Endothelial cell of umbilical vein (primary cell): ENCODE measurements at regions not wholly inside any gene's neighbourhood (a gene's known extent, or its start where the extent isn't known, plus 50 kb on each side); places are given as distances from the start of the nearest gene placed in this dataset.

Source experiments
- BruUV-seq: library from RNA; stranded (reverse); fragments of 400-500 nt; replicated peaks from 2 replicates; lab custom pipeline; 2021; lab: Mats Ljungman, UMichigan
- CTCF ChIA-PET: fragments of 300-600, 350-600 bp; sonication (Branson Sonifier 250); formaldehyde crosslinking; loops from one replicate; lab custom pipeline; 2021; ENCODE audit warnings: antibody characterized with exemption, inconsistent platforms; lab: Charles Lee
- POLR2A ChIA-PET: fragments of 300-600, 350-600 bp; sonication (Branson Sonifier 250); formaldehyde crosslinking; loops from one replicate; lab custom pipeline; 2021; ENCODE audit warnings: antibody characterized with exemption, inconsistent platforms; lab: Charles Lee
- DNase-seq: peaks from one replicate; pipeline ENCODE4 v3.0.0-alpha.2; 2011; ENCODE audit warnings: low read depth, low spot score
- FAIRE-seq: peaks from 2 replicates; lab custom pipeline; 2011; peaks lifted over from hg19 to GRCh38; lab: Jason Lieb, UNC
- H2AFZ ChIP-seq: 2 replicates; pipeline ENCODE4 v1.6.0; 2012; ENCODE audit warnings: low read depth, low read length, control low read depth, inconsistent platforms
- H3K27ac ChIP-seq: 2 replicates; pipeline ENCODE4 v1.5.1; 2011; ENCODE audit warnings: low read depth, mild to moderate bottlenecking, control low read depth, low read length, moderate library complexity; ENCODE audit not compliant: insufficient read depth
- H3K27me3 ChIP-seq, 2 experiments: 2 replicates each; pipeline versions ENCODE4 v1.6.0 to v1.6.1; 2011; ENCODE audit warnings: low read length in 2 of 2, mixed read lengths in 1 of 2; ENCODE audit not compliant: control insufficient read depth in 2 of 2, insufficient read depth in 2 of 2
- H3K36me3 ChIP-seq, 2 experiments: 2 replicates in 1 of 2; 3 replicates in 1 of 2; pipeline ENCODE4 v1.5.1; 2011; ENCODE audit warnings: low read length in 2 of 2, mild to moderate bottlenecking in 1 of 2, moderate library complexity in 1 of 2; ENCODE audit not compliant: control insufficient read depth in 2 of 2, insufficient read depth in 2 of 2; ENCODE audit errors: extremely low read depth in 1 of 2
- H3K4me1 ChIP-seq: 3 replicates; pipeline ENCODE4 v1.5.1; 2011; ENCODE audit warnings: mild to moderate bottlenecking, low read length; ENCODE audit not compliant: control insufficient read depth, insufficient read depth; ENCODE audit errors: extremely low read depth
- H3K4me2 ChIP-seq: 2 replicates; pipeline ENCODE4 v1.6.1; 2011; ENCODE audit warnings: low read length, control low read depth, mixed read lengths; ENCODE audit not compliant: insufficient read depth
- H3K4me3 ChIP-seq, 3 experiments: fragments of 200-600 bp in 1 of 3; sonication (generic), shearing (Covaris generic) in 1 of 3; replicated peaks in 1 of 3; 2 replicates each; pipeline ENCODE4 v1.5.1; 2011 to 2016; ENCODE audit warnings: control low read depth in 3 of 3, low read length in 3 of 3, mild to moderate bottlenecking in 2 of 3, inconsistent platforms in 1 of 3, low read depth in 1 of 3, moderate library complexity in 1 of 3; ENCODE audit not compliant: insufficient read depth in 1 of 3
- H3K79me2 ChIP-seq: 2 replicates; pipeline ENCODE4 v1.6.0; 2012; ENCODE audit warnings: low read length, inconsistent platforms; ENCODE audit not compliant: control insufficient read depth, insufficient read depth
- H3K9ac ChIP-seq: replicated peaks from 2 replicates; pipeline ENCODE3; 2011; ENCODE audit warnings: low read length, control low read depth; ENCODE audit not compliant: insufficient read depth; ENCODE audit errors: extremely low read depth
- H3K9me1 ChIP-seq: replicated peaks from 3 replicates; pipeline ENCODE4 v1.6.0; 2011; ENCODE audit warnings: mild to moderate bottlenecking, low read length; ENCODE audit not compliant: control insufficient read depth, insufficient read depth; ENCODE audit errors: extremely low read depth
- H3K9me3 ChIP-seq: replicated peaks from 2 replicates; pipeline ENCODE4 v1.5.1; 2012; ENCODE audit warnings: low read length, inconsistent platforms; ENCODE audit not compliant: control insufficient read depth, insufficient read depth
- H4K20me1 ChIP-seq: replicated peaks from 2 replicates; pipeline ENCODE3; 2011; ENCODE audit warnings: mild to moderate bottlenecking, low read length; ENCODE audit not compliant: control insufficient read depth, insufficient read depth; ENCODE audit errors: extremely low read depth
- EZH2 ChIP-seq: IDR thresholded peaks from 2 replicates; pipeline ENCODE4 v1.6.1; 2012; ENCODE audit warnings: borderline replicate concordance, low read depth, mild to moderate bottlenecking, moderate library complexity, low read length, inconsistent platforms; ENCODE audit not compliant: severe bottlenecking
- FOS ChIP-seq: IDR thresholded peaks from 2 replicates; pipeline ENCODE4 v1.6.1; 2011; ENCODE audit warnings: mild to moderate bottlenecking, low read length, moderate library complexity, borderline replicate concordance; ENCODE audit not compliant: insufficient read depth
- GATA2 ChIP-seq: IDR thresholded peaks from 2 replicates; pipeline ENCODE4 v1.7.0; 2011; ENCODE audit warnings: low read depth, mild to moderate bottlenecking, moderate library complexity, mixed read lengths, low read length; ENCODE audit not compliant: insufficient read length, insufficient read depth
- JUN ChIP-seq: IDR thresholded peaks from 2 replicates; pipeline ENCODE4 v1.6.1; 2011; ENCODE audit warnings: borderline replicate concordance, low read depth; ENCODE audit not compliant: insufficient read length, insufficient read depth
- MYC ChIP-seq: IDR thresholded peaks from one replicate; pipeline ENCODE4 v1.6.1; 2011; ENCODE audit warnings: mild to moderate bottlenecking, low read depth, low read length
- POLR2A ChIP-seq: IDR thresholded peaks from 2 replicates; pipeline ENCODE4 v1.6.1; 2012; ENCODE audit warnings: low read depth, mild to moderate bottlenecking, control low read depth, low read length
- POLR2AphosphoS5 ChIP-seq: IDR thresholded peaks from 2 replicates; pipeline ENCODE4 v1.6.1; 2012; ENCODE audit warnings: low read depth, mild to moderate bottlenecking, control low read depth, low read length, moderate library complexity; ENCODE audit not compliant: insufficient read depth
- dilution Hi-C: fragments of 300-500 bp; cut with MboI; formaldehyde crosslinking; loops from one replicate; pipeline ENCODE4 v1.15.0; 2019; ENCODE audit warnings: low sequenced_read_pairs; ENCODE audit not compliant: extremely low pct_ligation_motif_present
- intact Hi-C: fragments of 100-400 bp; cut with micrococcal nuclease; formaldehyde crosslinking; loops from one replicate; pipeline ENCODE4 v1.10.0; 2022
- TF ChIP-seq, protein P1 (sequence below), 2 donors: IDR thresholded peaks; 1 replicate in 1 of 2; 2 replicates in 1 of 2; pipeline ENCODE4 v1.5.1; 2011; ENCODE audit warnings: low read length in 2 of 2, mild to moderate bottlenecking in 2 of 2, moderate library complexity in 2 of 2, control low read depth in 1 of 2, inconsistent platforms in 1 of 2, low read depth in 1 of 2; ENCODE audit not compliant: insufficient read depth in 1 of 2; ENCODE audit errors: extremely low read depth in 1 of 2
- TF ChIP-seq, protein P2 (sequence below): IDR thresholded peaks from 2 replicates; pipeline ENCODE4 v1.6.1; 2011; ENCODE audit not compliant: insufficient read depth, insufficient read length

DNA sequence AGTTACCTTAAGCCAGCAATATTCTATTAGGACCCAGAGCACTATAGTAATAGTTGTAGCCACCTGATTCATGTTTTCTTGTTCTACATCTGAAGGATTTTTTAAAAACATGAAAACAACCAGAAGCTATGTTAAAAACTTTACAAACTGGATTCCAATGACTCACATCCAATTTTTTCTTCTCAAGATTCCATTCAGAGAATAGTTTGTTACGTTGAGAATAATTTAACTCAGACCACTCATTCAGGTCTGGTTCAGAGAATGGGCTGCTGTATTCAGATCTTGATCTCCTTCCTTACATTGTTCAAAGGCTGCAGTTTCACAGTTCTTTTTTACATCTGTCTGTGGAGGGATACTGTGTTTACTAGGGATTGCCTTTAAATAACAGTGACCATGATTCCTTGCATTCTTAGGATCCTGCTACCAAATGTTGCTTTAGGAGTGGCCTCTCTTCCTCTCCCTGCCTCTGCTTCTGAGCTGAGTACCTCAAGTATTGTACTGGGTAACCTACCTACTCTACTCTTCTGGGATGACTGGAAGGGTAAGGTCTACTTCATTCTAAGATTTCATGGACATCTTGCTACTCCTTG lies 448.0 kb upstream of the FBXO33 start:
- Histone ChIP-seq H3K27ac (no peak overlapping the region), H3K27me3 (no peaks in the 10 kb centered on the region), H3K9me1 (no peaks in the 10 kb centered on the region), H3K9me3 (peaks cover 8% of the 10 kb centered on the region), H3K36me3 (no peaks in the 10 kb centered on the region), H3K4me1 (no peaks in the 10 kb centered on the region), H3K4me3 (no peak overlapping the region), H3K9ac (no peak overlapping the region), H3K79me2 (no peaks in the 10 kb centered on the region), H3K4me2 (no peak overlapping the region), H4K20me1 (no peaks in the 10 kb centered on the region), H2AFZ (no peak overlapping the region)
- DNase-seq, result no peak
- no peak for FAIRE-seq
- ChIA-PET POLR2A (no interaction called here), CTCF (no interaction called here)
- intact Hi-C loops (no loop called here), dilution Hi-C loops (no loop called here)
- BruUV-seq, result no TSS peak
- no peak for TF ChIP-seq EZH2
- TF ChIP-seq MYC, result no peak
- TF ChIP-seq, protein P1, sequence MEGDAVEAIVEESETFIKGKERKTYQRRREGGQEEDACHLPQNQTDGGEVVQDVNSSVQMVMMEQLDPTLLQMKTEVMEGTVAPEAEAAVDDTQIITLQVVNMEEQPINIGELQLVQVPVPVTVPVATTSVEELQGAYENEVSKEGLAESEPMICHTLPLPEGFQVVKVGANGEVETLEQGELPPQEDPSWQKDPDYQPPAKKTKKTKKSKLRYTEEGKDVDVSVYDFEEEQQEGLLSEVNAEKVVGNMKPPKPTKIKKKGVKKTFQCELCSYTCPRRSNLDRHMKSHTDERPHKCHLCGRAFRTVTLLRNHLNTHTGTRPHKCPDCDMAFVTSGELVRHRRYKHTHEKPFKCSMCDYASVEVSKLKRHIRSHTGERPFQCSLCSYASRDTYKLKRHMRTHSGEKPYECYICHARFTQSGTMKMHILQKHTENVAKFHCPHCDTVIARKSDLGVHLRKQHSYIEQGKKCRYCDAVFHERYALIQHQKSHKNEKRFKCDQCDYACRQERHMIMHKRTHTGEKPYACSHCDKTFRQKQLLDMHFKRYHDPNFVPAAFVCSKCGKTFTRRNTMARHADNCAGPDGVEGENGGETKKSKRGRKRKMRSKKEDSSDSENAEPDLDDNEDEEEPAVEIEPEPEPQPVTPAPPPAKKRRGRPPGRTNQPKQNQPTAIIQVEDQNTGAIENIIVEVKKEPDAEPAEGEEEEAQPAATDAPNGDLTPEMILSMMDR (IDR thresholded peaks at IDR 0.05; ENCODE audit: extremely low read depth in 1 of 2, insufficient read depth in 1 of 2, low read depth in 1 of 2, low read length in 2 of 2), result no peak
- no peak for TF ChIP-seq JUN
- TF ChIP-seq GATA2, result no peak
- TF ChIP-seq POLR2AphosphoS5, result no peak
- TF ChIP-seq, protein P2, sequence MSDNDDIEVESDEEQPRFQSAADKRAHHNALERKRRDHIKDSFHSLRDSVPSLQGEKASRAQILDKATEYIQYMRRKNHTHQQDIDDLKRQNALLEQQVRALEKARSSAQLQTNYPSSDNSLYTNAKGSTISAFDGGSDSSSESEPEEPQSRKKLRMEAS, result no peak
- no peak for TF ChIP-seq POLR2A
- TF ChIP-seq FOS, result no peak
